Activated T-helper 1 cell treated with anti-CD3 and anti-CD28 coated beads, Interleukin-12 subunit alpha, Interleukin-12 subunit beta, Interleukin-2, Interleukin-4 antibody, amounts not matched to agents 30 ng/mL and 10 ng/mL and 1 ng/mL, durations not matched to agents 14 hours and 24 hours and 36 hours (primary cell): ENCODE measurements at regions not wholly inside any gene's neighbourhood (a gene's known extent, or its start where the extent isn't known, plus 50 kb on each side); places are given as distances from the start of the nearest gene placed in this dataset.
A peak's percentile ranks its signal among the peaks of the same experiment; 100 is the strongest.

Experiments used
- DNase-seq: peaks from one replicate; pipeline ENCODE4 v3.0.0; 2021; ENCODE audit warnings: low spot score
- H3K27ac Mint-ChIP-seq: one replicate; pipeline ENCODE4 v1.8.0; 2021; ENCODE audit warnings: mild to moderate bottlenecking, mixed read lengths
- H3K27me3 Mint-ChIP-seq: one replicate; pipeline ENCODE4 v1.8.0; 2022; ENCODE audit warnings: mild to moderate bottlenecking, moderate library complexity, mixed read lengths; ENCODE audit not compliant: insufficient read depth
- H3K36me3 Mint-ChIP-seq: one replicate; pipeline ENCODE4 v1.8.0; 2021; ENCODE audit warnings: low read depth, mixed read lengths
- H3K4me1 Mint-ChIP-seq: one replicate; pipeline ENCODE4 v1.8.0; 2021; ENCODE audit warnings: low read depth, mixed read lengths
- H3K4me3 Mint-ChIP-seq: one replicate; pipeline ENCODE4 v1.8.0; 2021; ENCODE audit warnings: mild to moderate bottlenecking, moderate library complexity, mixed read lengths
- H3K9me3 Mint-ChIP-seq: one replicate; pipeline ENCODE4 v1.8.0; 2021; ENCODE audit warnings: mixed read lengths
- intact Hi-C: fragments of 100-400 bp; cut with micrococcal nuclease; formaldehyde crosslinking; loops from one replicate; pipeline ENCODE4 v1.15.1; 2024

DNA sequence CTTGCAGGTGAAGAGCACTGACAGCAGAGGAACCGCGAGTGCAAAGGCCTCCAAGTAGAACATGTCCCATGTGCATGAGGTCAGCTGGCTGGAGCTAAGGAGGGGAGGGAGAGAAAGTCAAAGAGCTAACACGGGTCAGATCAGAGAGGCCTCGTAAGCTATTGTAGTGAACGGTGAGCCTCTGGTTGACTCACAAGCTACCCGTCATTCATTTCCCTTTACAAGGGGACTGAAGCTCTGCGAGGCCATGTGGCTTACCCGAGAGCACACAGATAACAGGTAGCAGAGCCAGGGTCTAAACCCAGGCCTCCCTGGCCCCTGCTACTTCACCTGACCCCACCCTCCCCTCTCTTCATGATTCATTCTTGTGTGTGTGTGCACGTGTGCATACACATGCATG, 152.7 kb upstream of the ADRA1B start:
- Mint-ChIP-seq H3K27ac (no peak overlapping the region), H3K9me3 (no peaks in the 10 kb centered on the region), H3K36me3 (no peaks in the 10 kb centered on the region), H3K4me1 (peaks cover 10% of the 10 kb centered on the region), H3K4me3 (no peak overlapping the region), H3K27me3 (peaks cover 15% of the 10 kb centered on the region)
- no peak for DNase-seq
- intact Hi-C loops = no loop called here

DNA sequence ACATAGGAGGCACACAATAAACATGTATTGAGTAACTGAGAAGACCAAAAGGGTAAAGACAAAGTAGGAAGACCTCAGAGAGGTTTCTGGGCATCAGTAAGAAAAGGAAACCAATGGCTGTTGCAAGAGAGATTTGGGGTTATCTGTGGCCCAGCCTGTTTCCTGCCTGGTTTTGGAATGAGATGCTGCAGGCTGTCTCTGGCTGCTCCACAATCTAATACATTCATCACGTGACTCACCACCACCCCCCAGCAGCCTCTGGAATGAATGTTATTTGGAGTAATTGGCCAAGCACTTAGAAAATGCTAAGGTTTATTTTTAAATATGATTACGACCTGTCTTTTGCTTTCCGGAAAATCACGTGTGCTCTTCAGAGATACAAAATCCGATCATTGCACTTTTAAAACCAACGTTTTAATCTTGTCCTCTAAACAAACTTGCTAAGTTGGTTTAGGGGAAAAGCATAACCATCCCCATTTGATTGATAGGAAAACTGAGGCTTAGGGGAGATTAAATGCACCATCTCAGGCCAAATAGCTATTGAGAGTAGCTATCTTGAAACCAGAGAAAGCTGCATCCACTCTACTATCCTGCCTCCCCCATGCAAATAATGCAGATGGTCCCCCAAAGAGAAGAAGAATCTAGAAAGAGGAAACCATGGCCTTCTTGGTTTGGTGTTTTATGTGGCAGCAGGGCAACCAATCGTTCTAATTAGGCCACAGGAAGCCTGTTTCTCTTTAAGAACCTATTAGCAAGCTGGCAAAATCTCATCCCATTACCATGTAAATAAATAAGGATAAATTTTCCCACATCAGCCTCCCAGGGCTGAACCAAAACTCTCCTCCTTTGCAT, 151.8 kb upstream of the ADRA1B start:
- intact Hi-C loops = no loop called here
- no peak overlapping the region for H3K4me3 Mint-ChIP-seq
- H3K4me1 Mint-ChIP-seq = peaks cover 10% of the 10 kb centered on the region
- H3K27me3 Mint-ChIP-seq = peaks cover 20% of the 10 kb centered on the region
- no peaks in the 10 kb centered on the region for H3K36me3 Mint-ChIP-seq
- peak overlapping the region; percentile 24 for H3K27ac Mint-ChIP-seq
- no peaks in the 10 kb centered on the region for H3K9me3 Mint-ChIP-seq
- DNase-seq = no peak

DNA sequence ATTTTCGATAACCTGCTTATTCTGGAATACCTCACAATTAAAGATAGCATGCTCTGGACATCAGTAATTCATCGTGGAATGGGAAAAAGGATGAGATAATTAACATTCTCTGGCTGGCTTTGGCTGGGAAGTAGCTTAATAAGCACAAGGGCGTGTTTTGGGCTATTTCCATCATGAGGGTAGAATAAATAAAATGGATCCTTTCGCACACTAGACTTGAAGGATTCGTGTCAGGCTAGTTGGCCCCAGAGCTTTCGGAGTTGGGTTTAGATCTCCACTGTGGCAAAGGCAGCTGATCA, 151.2 kb upstream of the ADRA1B start:
- no peak overlapping the region for H3K4me3 Mint-ChIP-seq
- no peaks in the 10 kb centered on the region for H3K9me3 Mint-ChIP-seq
- H3K4me1 Mint-ChIP-seq = peaks cover 10% of the 10 kb centered on the region
- no peak overlapping the region for H3K27ac Mint-ChIP-seq
- intact Hi-C loops = no loop called here
- H3K36me3 Mint-ChIP-seq = no peaks in the 10 kb centered on the region
- H3K27me3 Mint-ChIP-seq = peaks cover 18% of the 10 kb centered on the region
- DNase-seq = no peak

DNA sequence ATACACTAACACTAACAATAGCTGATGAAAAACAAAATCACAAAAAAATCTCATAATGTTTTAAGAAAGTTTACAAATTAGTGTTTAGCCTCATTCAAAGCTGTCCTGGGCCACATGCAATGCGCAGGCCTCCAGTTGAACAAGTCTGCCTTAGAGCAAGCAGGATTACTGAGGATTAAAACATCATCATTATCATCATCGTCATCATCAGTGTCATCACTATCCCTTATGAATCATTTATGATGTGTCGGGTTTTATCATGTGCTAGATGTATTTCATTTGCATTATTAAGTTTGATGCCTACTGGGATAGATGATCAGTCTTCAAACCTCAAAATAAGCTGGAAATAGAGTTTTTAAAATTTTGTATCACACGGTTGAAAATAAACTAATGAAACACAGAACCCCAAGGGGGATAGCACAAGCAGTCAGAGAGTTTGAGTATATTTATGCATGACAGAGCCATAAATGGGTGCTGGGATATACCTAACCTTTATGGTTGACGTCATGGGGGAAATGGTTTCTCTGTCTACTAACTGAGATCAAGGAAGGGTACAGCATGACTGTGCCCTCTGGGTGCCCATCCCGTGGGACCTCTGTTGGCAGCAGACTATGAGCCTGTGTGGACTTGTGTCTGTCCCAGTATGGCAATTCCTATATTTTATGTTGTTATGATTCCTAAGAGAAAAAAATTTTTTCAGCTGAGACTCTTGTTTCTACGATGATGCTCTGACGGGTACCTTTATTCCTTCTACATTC, 150.3 kb upstream of the ADRA1B start:
- H3K27ac Mint-ChIP-seq = no peak overlapping the region
- intact Hi-C loops = no loop called here
- H3K4me3 Mint-ChIP-seq = no peak overlapping the region
- DNase-seq = no peak
- peaks cover 10% of the 10 kb centered on the region for H3K4me1 Mint-ChIP-seq
- H3K9me3 Mint-ChIP-seq = no peaks in the 10 kb centered on the region
- peaks cover 17% of the 10 kb centered on the region for H3K27me3 Mint-ChIP-seq
- H3K36me3 Mint-ChIP-seq = no peaks in the 10 kb centered on the region

DNA sequence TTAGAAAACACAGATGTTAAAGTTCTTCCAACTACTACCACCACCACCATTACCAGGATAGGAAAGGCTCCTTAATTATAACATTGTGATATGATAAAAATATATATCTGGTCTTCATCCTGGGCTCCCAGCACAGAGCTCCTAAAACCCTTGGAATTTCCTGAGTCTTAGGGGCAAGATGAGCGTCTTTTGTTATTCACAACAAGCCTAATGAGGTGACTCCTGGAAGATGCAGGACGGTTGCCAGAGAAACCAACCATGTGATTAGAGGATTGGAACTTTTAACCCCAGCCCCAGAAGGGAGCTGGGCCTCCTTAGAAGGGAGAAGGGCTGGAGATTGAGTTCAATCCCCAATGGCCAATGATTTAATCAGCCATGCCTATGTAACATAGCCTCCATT, 148.0 kb upstream of the ADRA1B start:
- intact Hi-C loops = no loop called here
- no peak overlapping the region for H3K27ac Mint-ChIP-seq
- H3K4me1 Mint-ChIP-seq = peaks cover 15% of the 10 kb centered on the region
- no peaks in the 10 kb centered on the region for H3K9me3 Mint-ChIP-seq
- H3K27me3 Mint-ChIP-seq = peaks cover 12% of the 10 kb centered on the region
- H3K36me3 Mint-ChIP-seq = no peaks in the 10 kb centered on the region
- no peak for DNase-seq
- H3K4me3 Mint-ChIP-seq = no peak overlapping the region

DNA sequence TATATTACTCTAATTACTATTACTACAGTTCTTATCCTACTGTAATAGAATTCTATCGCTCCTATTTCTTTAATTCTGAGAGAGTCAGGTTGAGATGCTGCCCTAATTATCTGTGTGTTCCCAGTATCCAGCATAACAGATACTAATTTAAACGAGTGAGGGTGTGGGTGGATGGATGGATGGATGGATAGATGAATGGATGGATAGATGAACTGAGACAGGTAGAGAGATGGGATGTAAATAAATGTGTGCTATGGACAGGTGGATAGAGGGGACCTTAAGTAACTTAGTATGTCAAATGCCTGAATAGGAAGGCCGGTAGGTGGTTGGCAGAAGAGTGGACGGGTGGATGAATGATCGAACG, 143.6 kb upstream of the ADRA1B start:
- peaks cover 32% of the 10 kb centered on the region for H3K4me1 Mint-ChIP-seq
- peak overlapping the region; percentile 2 for H3K4me3 Mint-ChIP-seq
- H3K27me3 Mint-ChIP-seq = peaks cover 34% of the 10 kb centered on the region
- no peaks in the 10 kb centered on the region for H3K36me3 Mint-ChIP-seq
- intact Hi-C loops = loop anchor here (1.0 to 10.0 kb wide), 5 partner anchors 237 to 598 kb away; partner anchors contain the start of gene TTC1
- H3K9me3 Mint-ChIP-seq = peaks cover 3% of the 10 kb centered on the region
- H3K27ac Mint-ChIP-seq = peak overlapping the region; percentile 21
- no peak for DNase-seq

DNA sequence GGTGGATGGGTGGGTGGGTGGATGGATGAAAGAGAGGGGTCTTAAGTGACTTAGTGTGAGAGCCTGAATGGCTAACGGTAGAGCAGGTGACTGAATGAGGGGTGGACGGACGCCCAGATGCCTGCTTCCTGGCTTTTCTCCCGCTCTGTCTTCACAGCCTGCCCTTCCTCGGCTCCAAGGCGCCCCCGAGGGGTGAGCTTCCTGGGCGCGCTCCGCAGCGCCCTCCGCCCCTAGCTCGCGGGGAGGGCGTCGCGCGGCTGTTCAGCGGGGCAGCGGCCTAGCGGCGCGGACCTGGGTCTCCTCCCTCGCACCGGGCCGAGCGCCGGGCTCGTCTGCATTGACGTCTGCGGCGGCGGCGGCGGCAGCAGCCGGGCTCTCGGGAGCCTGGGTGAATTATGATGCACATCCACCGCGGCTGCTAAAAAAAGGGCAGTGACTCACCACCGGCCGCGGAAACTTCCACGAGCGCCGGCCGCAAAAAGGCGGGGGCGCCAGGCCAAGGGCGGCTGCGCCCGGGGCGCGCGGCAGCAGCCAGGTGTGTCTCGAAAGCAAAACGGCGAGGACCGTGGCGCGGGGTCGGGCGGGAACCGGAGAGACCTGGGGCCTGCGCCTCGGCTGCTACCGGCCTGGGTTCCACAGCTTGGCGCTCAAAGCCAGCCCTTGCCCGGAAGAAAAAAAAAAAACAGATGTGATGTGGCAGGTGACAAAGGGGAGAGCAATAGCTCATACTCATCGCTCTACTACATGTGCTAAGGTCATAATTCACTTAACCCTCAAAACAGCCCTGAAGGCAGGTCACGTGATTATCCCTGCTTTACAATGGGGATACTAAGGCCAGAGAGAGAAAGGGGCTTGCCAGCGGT, 143.0 kb upstream of the ADRA1B start:
- Mint-ChIP-seq H3K36me3 (no peaks in the 10 kb centered on the region), H3K27ac (peak overlapping the region; percentile 44), H3K4me3 (peak overlapping the region; percentile 49), H3K4me1 (peaks cover 33% of the 10 kb centered on the region), H3K9me3 (peaks cover 7% of the 10 kb centered on the region), H3K27me3 (peaks cover 29% of the 10 kb centered on the region)
- intact Hi-C loops = loop anchor here (1.0 to 10.0 kb wide), 5 partner anchors 236 to 598 kb away; partner anchors contain the start of gene TTC1
- peak; percentile 79 for DNase-seq

DNA sequence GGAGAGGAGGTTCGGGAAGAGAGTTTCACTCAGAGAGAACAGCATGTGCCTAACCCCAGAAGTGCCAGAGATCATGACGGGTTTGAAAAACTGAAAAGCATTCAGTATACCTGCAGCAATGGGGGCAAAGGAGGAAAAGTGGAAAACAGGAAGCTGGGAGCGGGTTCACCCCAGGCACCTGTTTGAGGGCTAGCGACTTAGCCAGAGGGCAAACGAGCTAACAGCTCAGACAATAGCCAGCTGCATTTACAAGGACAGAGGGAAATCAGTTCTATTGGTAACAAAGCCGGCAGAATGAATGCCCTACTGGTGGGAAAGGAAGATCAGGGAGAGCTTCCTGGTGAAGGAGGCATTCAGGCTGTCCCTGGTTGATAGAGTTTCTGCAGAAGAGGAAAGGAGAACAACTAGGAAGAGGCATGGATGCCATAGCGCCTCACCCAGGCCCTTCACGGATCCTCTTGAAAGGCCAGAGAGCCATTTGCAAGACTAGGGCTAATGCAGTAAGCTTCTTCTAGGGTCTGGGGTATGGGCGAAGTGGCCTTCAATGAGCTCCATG, 141.7 kb upstream of the ADRA1B start:
- Mint-ChIP-seq H3K4me1 (peaks cover 45% of the 10 kb centered on the region), H3K27ac (no peak overlapping the region), H3K4me3 (no peak overlapping the region), H3K9me3 (peaks cover 15% of the 10 kb centered on the region), H3K36me3 (no peaks in the 10 kb centered on the region), H3K27me3 (peaks cover 23% of the 10 kb centered on the region)
- no peak for DNase-seq
- intact Hi-C loops = loop anchor here (5.0 to 10.0 kb wide), 2 partner anchors 567 to 600 kb away; partner anchors contain the start of gene RNF145

DNA sequence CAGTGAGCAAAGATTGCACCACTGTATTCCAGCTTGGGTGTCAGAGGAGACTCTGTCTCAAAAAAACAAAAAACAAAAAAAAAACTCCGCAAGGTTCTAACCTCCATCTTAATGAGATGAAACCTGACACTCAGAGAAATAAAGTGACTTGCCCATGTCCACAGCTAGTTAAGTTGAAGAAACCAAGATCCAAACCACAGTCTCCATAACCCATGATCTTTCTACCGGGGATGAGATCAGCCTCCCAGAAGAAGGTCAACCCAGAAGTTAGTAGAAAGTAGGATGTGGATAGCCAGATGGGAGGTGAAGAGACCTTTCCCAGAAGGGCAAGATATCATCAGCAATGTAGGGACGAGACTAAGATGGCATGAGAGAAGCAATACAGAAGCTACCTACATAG, 140.4 kb upstream of the ADRA1B start:
- Mint-ChIP-seq H3K4me1 (peaks cover 54% of the 10 kb centered on the region), H3K9me3 (peaks cover 27% of the 10 kb centered on the region), H3K27ac (no peak overlapping the region), H3K36me3 (no peaks in the 10 kb centered on the region), H3K4me3 (no peak overlapping the region), H3K27me3 (peaks cover 30% of the 10 kb centered on the region)
- intact Hi-C loops = loop anchor here (5.0 to 10.0 kb wide), 2 partner anchors 569 to 601 kb away; partner anchors contain the start of gene RNF145
- DNase-seq = no peak

DNA sequence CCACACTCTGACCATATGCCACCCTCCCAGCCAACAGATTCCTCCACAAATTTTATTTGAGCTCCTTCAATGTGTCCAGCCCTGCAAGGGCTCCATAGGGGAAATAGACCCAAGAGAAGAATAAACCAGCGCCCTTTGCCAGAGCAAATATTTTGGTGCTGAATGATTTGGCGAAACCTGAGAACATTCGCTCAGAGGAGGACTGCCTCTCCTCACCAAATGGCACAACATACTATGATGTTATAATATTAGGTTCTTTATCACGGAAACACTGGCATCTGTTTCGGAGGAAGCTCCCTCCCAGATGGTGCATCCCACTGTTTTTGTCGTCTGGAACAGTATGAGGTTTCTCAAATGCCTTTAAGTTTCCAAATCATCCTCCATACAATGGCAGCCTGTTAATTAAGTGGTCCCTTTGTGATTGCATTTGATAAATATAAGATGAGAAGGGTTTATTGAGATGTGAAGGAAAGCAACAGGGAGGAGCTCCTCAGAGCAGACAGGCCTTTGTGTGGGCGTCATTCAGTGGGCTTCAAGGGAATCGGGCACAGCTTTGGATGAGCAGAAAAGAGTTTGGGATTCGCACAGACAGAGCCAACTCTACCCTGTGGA, 139.1 kb upstream of the ADRA1B start:
- no peak overlapping the region for H3K4me3 Mint-ChIP-seq
- peaks cover 30% of the 10 kb centered on the region for H3K27me3 Mint-ChIP-seq
- intact Hi-C loops = loop anchor here (5.0 to 10.0 kb wide), 2 partner anchors 570 to 602 kb away; partner anchors contain the start of gene RNF145
- DNase-seq = no peak
- no peaks in the 10 kb centered on the region for H3K36me3 Mint-ChIP-seq
- peaks cover 56% of the 10 kb centered on the region for H3K4me1 Mint-ChIP-seq
- H3K9me3 Mint-ChIP-seq = peaks cover 32% of the 10 kb centered on the region
- H3K27ac Mint-ChIP-seq = no peak overlapping the region

DNA sequence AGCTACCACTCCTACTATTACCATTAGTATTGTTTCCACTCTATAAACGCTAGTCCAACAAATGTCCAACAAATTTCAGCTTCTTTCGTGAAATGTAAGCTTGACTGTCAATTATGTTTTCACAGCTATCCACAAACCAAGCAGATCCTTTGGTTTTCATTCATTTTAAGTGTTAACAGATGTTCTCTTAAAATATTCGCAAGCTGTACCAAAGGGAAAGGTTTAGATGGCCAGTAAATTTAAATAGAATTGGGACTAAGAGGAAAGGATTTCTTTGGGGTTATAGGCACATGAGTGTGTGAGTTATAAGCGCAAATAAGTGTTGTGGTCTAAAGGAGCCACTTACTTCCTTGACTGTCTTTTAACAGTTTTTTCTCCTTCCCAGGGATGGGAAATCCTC, 136.8 kb upstream of the ADRA1B start:
- peaks cover 44% of the 10 kb centered on the region for H3K4me1 Mint-ChIP-seq
- H3K4me3 Mint-ChIP-seq = no peak overlapping the region
- no peaks in the 10 kb centered on the region for H3K36me3 Mint-ChIP-seq
- H3K27me3 Mint-ChIP-seq = peaks cover 37% of the 10 kb centered on the region
- intact Hi-C loops = loop anchor here (5.0 to 10.0 kb wide), 2 partner anchors 572 to 605 kb away; partner anchors contain the start of gene RNF145
- DNase-seq = no peak
- H3K27ac Mint-ChIP-seq = no peak overlapping the region
- H3K9me3 Mint-ChIP-seq = peaks cover 32% of the 10 kb centered on the region

DNA sequence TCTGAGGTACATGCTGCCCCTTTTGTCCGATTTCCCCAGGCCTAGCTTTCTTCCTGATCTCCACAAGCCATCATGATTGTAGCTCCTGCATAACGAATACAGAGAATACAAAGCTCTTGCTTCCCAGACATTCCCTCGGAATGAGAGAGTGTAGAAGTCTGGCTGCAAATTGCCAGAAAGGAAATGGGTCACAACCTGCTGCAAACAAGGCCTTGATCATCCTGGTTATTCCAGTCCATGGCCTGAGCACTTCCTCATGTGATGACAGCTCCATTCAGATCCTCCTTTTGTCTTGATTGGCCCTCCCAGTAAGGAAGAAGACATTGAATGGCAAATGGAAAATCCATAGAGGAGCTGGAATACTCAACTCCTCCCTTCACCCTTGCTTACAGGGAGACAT, 136.0 kb upstream of the ADRA1B start:
- intact Hi-C loops = no loop called here

More for the DNA sequence above, 136.0 kb upstream of the ADRA1B start:
- no peaks in the 10 kb centered on the region for H3K36me3 Mint-ChIP-seq
- no peak overlapping the region for H3K4me3 Mint-ChIP-seq
- peaks cover 38% of the 10 kb centered on the region for H3K4me1 Mint-ChIP-seq
- DNase-seq = no peak
- H3K9me3 Mint-ChIP-seq = peaks cover 30% of the 10 kb centered on the region
- H3K27me3 Mint-ChIP-seq = peaks cover 30% of the 10 kb centered on the region
- no peak overlapping the region for H3K27ac Mint-ChIP-seq
